IMR-90 (cell line): ENCODE measurements at regions not wholly inside any gene's neighbourhood (a gene's known extent, or its start where the extent isn't known, plus 50 kb on each side); places are given as distances from the start of the nearest gene placed in this dataset.

ENCODE experiments used
- ATAC-seq: fragments of 200-7000 bp; cut with Tn5 transposase; 2 replicates; pipeline ENCODE4 v1.9.1; 2020; ENCODE audit warnings: low read depth, mild to moderate bottlenecking, moderate library complexity
- BruUV-seq: library from RNA; stranded (reverse); fragments of 400-500 nt; replicated peaks from 2 replicates; lab custom pipeline; 2021; lab: Mats Ljungman, UMichigan
- CTCF ChIA-PET: fragments of 300-600 bp; formaldehyde crosslinking; extraction: SDS; loops from one replicate; lab custom pipeline; 2021; ENCODE audit warnings: antibody characterized with exemption; lab: Yijun Ruan, JAX
- POLR2A ChIA-PET: fragments of 300-600 bp; sonication (Branson Sonifier 250); formaldehyde crosslinking; loops from one replicate; lab custom pipeline; 2022; ENCODE audit warnings: antibody characterized with exemption; ENCODE audit not compliant: unreplicated experiment; lab: Charles Lee
- DNase-seq: peaks from one replicate; pipeline ENCODE4 v3.0.0; 2013
- H2AFZ ChIP-seq: replicated peaks from 2 replicates; pipeline ENCODE3; 2013; ENCODE audit warnings: low read length, mild to moderate bottlenecking; ENCODE audit not compliant: poor library complexity
- H2AK5ac ChIP-seq: 2 replicates; pipeline ENCODE4 v1.6.1; 2013; ENCODE audit warnings: low read depth, low read length, inconsistent platforms
- H2AK9ac ChIP-seq: replicated peaks from 2 replicates; pipeline ENCODE3; 2013; ENCODE audit warnings: mild to moderate bottlenecking, low read depth, low read length, moderate library complexity; ENCODE audit not compliant: poor library complexity
- H2BK120ac ChIP-seq: 2 replicates; pipeline ENCODE4 v1.6.1; 2013; ENCODE audit warnings: low read depth, low read length, inconsistent platforms
- H2BK15ac ChIP-seq: 3 replicates; pipeline ENCODE4 v1.6.1; 2013; ENCODE audit warnings: low read depth, low read length, inconsistent platforms
- H2BK20ac ChIP-seq: 2 replicates; pipeline ENCODE4 v1.6.1; 2013; ENCODE audit warnings: low read depth, mild to moderate bottlenecking, inconsistent platforms, low read length, moderate library complexity
- H2BK5ac ChIP-seq: 2 replicates; pipeline ENCODE4 v1.6.1; 2013; ENCODE audit warnings: mild to moderate bottlenecking, low read depth, low read length, inconsistent platforms; ENCODE audit not compliant: poor library complexity, severe bottlenecking
- H3K14ac ChIP-seq: replicated peaks from 2 replicates; pipeline ENCODE4 v1.6.1; 2013; ENCODE audit warnings: low read depth, low read length, inconsistent platforms
- H3K18ac ChIP-seq: 2 replicates; pipeline ENCODE4 v1.6.1; 2013; ENCODE audit warnings: low read depth, low read length, control low read depth
- H3K23ac ChIP-seq: 2 replicates; pipeline ENCODE4 v1.6.1; 2013; ENCODE audit warnings: low read depth, low read length, inconsistent platforms
- H3K27ac ChIP-seq: 2 replicates; pipeline ENCODE4 v1.5.1; 2013; ENCODE audit warnings: mild to moderate bottlenecking, control low read depth, low read length; ENCODE audit not compliant: insufficient read depth
- H3K27me3 ChIP-seq: 2 replicates; pipeline ENCODE4 v1.6.1; 2013; ENCODE audit warnings: low read length; ENCODE audit not compliant: control insufficient read depth, insufficient read depth
- H3K36me3 ChIP-seq: 2 replicates; pipeline ENCODE4 v1.6.1; 2013; ENCODE audit warnings: low read length, mixed read lengths; ENCODE audit not compliant: control insufficient read depth, insufficient read depth
- H3K4ac ChIP-seq: 2 replicates; pipeline ENCODE4 v1.6.1; 2013; ENCODE audit warnings: low read depth, low read length, inconsistent platforms
- H3K4me1 ChIP-seq: 2 replicates; pipeline ENCODE4 v1.6.1; 2013; ENCODE audit warnings: low read length, mixed read lengths; ENCODE audit not compliant: control insufficient read depth, insufficient read depth
- H3K4me2 ChIP-seq: 2 replicates; pipeline ENCODE4 v1.6.1; 2013; ENCODE audit warnings: low read depth, mild to moderate bottlenecking, control low read depth, low read length, moderate library complexity
- H3K4me3 ChIP-seq: 2 replicates; pipeline ENCODE4 v1.5.1; 2013; ENCODE audit warnings: low read depth, mild to moderate bottlenecking, control low read depth, low read length, moderate library complexity; ENCODE audit not compliant: insufficient read depth
- H3K56ac ChIP-seq: 2 replicates; pipeline ENCODE4 v1.6.1; 2013; ENCODE audit warnings: low read length, inconsistent platforms; ENCODE audit not compliant: insufficient read depth; ENCODE audit errors: extremely low read depth
- H3K79me1 ChIP-seq, 2 experiments: 2 replicates each; pipeline ENCODE4 v1.6.1; 2013; ENCODE audit warnings: low read length in 2 of 2, inconsistent platforms in 1 of 2, low read depth in 1 of 2
- H3K9ac ChIP-seq: 2 replicates; pipeline ENCODE4 v1.6.1; 2013; ENCODE audit warnings: low read depth, low read length, control low read depth
- H3K9me1 ChIP-seq: 2 replicates; pipeline ENCODE4 v1.6.1; 2013; ENCODE audit warnings: low read length, inconsistent platforms; ENCODE audit not compliant: insufficient read depth
- H3K9me3 ChIP-seq: 2 replicates; pipeline ENCODE4 v1.6.1; 2013; ENCODE audit warnings: low read length; ENCODE audit not compliant: control insufficient read depth, insufficient read depth
- H4K20me1 ChIP-seq: 2 replicates; pipeline ENCODE4 v1.6.1; 2013; ENCODE audit warnings: low read length, inconsistent platforms; ENCODE audit not compliant: insufficient read depth
- H4K5ac ChIP-seq: 2 replicates; pipeline ENCODE4 v1.6.1; 2013; ENCODE audit warnings: mild to moderate bottlenecking, low read depth, low read length, control low read depth
- H4K8ac ChIP-seq, 2 experiments: 2 replicates each; pipeline ENCODE4 v1.6.1; 2013; ENCODE audit warnings: low read depth in 2 of 2, low read length in 2 of 2, control low read depth in 1 of 2, inconsistent platforms in 1 of 2
- H4K91ac ChIP-seq: 2 replicates; pipeline ENCODE4 v1.6.1; 2013; ENCODE audit warnings: low read depth, low read length, inconsistent platforms; ENCODE audit not compliant: insufficient read depth
- BHLHE40 ChIP-seq: fragments of 150-350 bp; IDR thresholded peaks from 2 replicates; pipeline ENCODE4 v1.6.1; 2016; ENCODE audit warnings: mild to moderate bottlenecking, low read depth, low read length
- CHD1 ChIP-seq: IDR thresholded peaks from 2 replicates; pipeline ENCODE4 v1.6.1; 2012; ENCODE audit warnings: low read depth, low read length, improper control_type of control experiment
- POLR2A ChIP-seq: IDR thresholded peaks from 2 replicates; pipeline ENCODE4 v1.6.1; 2012; ENCODE audit warnings: mild to moderate bottlenecking, low read depth, low read length
- RAD21 ChIP-seq: IDR thresholded peaks from 2 replicates; pipeline ENCODE4 v1.6.1; 2012; ENCODE audit warnings: low read length, improper control_type of control experiment
- RFX5 ChIP-seq: IDR thresholded peaks from 2 replicates; pipeline ENCODE4 v1.8.0; 2012; ENCODE audit warnings: low read depth, mild to moderate bottlenecking, low read length, moderate library complexity
- SMC3 ChIP-seq: fragments of 150-350 bp; IDR thresholded peaks from 2 replicates; pipeline ENCODE4 v1.6.1; 2016; ENCODE audit warnings: low read depth, mild to moderate bottlenecking, antibody characterized with exemption, low read length, moderate library complexity
- USF2 ChIP-seq: fragments of 150-350 bp; IDR thresholded peaks from 2 replicates; pipeline ENCODE4 v1.6.1; 2017; ENCODE audit warnings: mild to moderate bottlenecking, antibody characterized with exemption, low read length, low read depth
- WGBS, 2 experiments: methylation state at CpG; one replicate each; pipeline versions ENCODE4 v1.1.5 to v1.1.7; 2013; ENCODE audit warnings: missing lambda C conversion rate in 2 of 2; ENCODE audit not compliant: insufficient read length in 1 of 2; ENCODE audit errors: extremely low coverage in 2 of 2; 5-methylcytosine and 5-hydroxymethylcytosine counted together
- dilution Hi-C: fragments of 300-500 bp; cut with HindIII; formaldehyde crosslinking; loops from one replicate; pipeline ENCODE4 v1.14.3; 2018; ENCODE audit warnings: low sequenced_read_pairs; ENCODE audit not compliant: unreplicated experiment
- in situ Hi-C: fragments of 300-500 bp; cut with MboI; formaldehyde crosslinking; loops from 3 replicates; pipeline ENCODE4 v1.14.3; 2019; ENCODE audit warnings: low sequenced_read_pairs, inconsistent platforms, mixed read lengths
- intact Hi-C: fragments of 100-400 bp; cut with micrococcal nuclease; formaldehyde crosslinking; loops from 2 replicates; pipeline ENCODE4 v1.10.0; 2022

- Histone ChIP-seq H3K9me3 (no peaks in the 10 kb centered on the region), H3K27me3 (no peaks in the 10 kb centered on the region), H2BK5ac (no peak overlapping the region), H3K56ac (no peak overlapping the region), H2AK5ac (no peak overlapping the region), H3K36me3 (no peaks in the 10 kb centered on the region), H2BK20ac (no peak overlapping the region), H2AK9ac (no peak overlapping the region), H4K91ac (no peak overlapping the region), H3K79me1 (no peaks in the 10 kb centered on the region), H4K20me1 (no peaks in the 10 kb centered on the region), H2BK15ac (no peak overlapping the region), H4K5ac (no peak overlapping the region), H3K4ac (no peak overlapping the region), H3K9ac (no peak overlapping the region), H3K4me2 (no peak overlapping the region), H3K9me1 (no peaks in the 10 kb centered on the region), H3K4me3 (no peak overlapping the region), H4K8ac (no peak overlapping the region), H2BK120ac (no peak overlapping the region), H3K27ac (no peak overlapping the region), H3K18ac (no peak overlapping the region), H3K23ac (no peak overlapping the region), H3K4me1 (no peaks in the 10 kb centered on the region), H2AFZ (no peak overlapping the region), H3K14ac (no peak overlapping the region)
- in situ Hi-C loops, result no loop called here
- dilution Hi-C loops, result no loop called here
- no TSS peak for BruUV-seq
- WGBS, 2 experiments, result no CpG with 5 or more reads among the region's 1 CpG
- DNase-seq (no peak), ATAC-seq (no peak)
- TF ChIP-seq SMC3 (no peak), CHD1 (no peak), POLR2A (no peak), BHLHE40 (no peak), USF2 (no peak), RAD21 (no peak), RFX5 (no peak)
- intact Hi-C loops, result no loop called here
- ChIA-PET CTCF (no interaction called here), POLR2A (no interaction called here)
Observed at GRCh38 chr14:80352471-80352870, 141.2 kb upstream of the DIO2 start.
